GM19328 (cell line): ENCODE measurements at regions not wholly inside any gene's neighbourhood (a gene's known extent, or its start where the extent isn't known, plus 50 kb on each side); places are given as distances from the start of the nearest gene placed in this dataset.
"Not testable (repeated sequence)": the region's sequence is repeated elsewhere in the genome, so short reads cannot be mapped to it uniquely, and the experiment has no call there.

Experiments used
- ATAC-seq: cut with Tn5 transposase; IDR thresholded peaks from one replicate; pipeline ENCODE4 v1.9.1; 2021; ENCODE audit warnings: mild to moderate bottlenecking, moderate library complexity; ENCODE audit not compliant: unreplicated experiment

GRCh38 chr11:35046681-35047080 is 92.3 kb upstream of the CD44 start:
- no peak for ATAC-seq

DNA sequence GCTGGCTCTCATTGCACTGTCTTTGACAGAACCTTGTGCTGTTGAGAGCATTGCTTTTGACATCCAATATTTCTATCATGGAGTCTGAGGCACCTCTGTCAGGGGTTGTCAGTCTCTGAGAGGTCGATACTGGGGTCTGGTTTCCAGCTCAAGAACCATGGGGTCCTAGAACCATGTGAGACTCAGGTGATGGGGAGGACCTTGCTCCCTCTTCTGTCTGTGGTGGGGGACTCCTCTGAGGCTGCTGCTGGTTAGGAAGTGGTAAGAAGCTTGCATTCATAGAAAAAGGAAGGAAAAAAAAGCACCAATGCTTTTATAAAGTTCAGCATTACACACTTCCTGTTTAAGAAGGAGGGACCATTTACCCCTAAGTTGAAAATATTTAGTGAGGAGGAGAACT is 91.8 kb upstream of the CD44 start:
- ATAC-seq = no peak

- no peak for ATAC-seq
Observed at GRCh38 chr11:35047769-35048168, 91.2 kb upstream of the CD44 start.

- ATAC-seq = not testable (repeated sequence)
Observed at GRCh38 chr11:35048346-35048745, 90.6 kb upstream of the CD44 start.

DNA sequence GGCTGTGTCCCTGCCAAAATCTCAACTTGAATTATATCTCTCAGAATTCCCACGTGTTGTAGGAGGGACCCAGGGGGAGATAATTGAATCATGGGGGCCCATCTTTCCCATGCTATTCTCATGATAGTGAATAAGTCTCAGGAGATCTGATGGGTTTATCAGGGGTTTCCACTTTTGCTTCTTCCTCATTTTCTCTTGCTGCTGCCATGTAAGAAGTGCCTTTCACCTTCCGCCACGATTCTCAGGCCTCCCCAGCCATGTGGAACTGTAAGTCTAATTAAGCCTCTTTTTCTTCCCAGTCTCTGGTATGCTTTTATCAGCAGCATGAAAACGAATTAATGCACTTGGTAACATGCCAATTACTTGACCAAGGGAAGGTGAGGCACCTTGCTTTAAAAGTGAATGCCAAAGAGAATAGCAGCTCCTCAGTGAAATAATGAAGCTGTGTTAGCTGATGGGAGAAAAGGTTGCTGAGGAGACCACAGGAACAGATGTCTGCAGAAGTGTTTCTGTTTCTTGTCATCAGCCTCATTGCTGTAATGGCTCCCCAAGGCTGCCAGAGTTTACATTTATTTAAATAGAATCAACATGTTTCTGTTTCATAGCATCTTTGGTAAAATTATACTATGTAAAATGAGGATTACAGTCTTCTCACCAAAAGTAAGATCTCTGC is 89.0 kb upstream of the CD44 start:
- ATAC-seq = no peak

DNA sequence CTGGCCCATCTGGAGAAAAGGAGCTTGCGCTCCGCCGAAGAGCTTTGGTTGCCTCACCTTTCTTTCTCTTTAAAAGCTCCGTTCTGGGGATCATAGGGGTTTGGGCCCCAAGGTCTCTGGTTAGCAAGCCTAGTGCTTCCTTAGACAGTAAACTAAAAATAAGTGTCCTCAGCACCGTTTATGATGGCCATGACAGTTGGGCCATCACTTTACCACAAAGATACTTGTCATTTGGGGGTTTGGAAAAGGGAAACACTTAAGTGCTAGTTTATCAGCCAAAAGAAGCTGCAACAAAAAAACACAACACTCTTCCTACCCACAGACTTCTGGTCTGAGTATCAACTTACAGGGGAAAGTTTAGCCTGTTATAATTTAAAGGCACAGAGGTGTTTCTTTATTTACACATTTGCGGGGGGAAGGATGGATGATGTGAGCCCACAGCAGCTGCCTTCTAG is 88.4 kb upstream of the CD44 start:
- no peak for ATAC-seq

DNA sequence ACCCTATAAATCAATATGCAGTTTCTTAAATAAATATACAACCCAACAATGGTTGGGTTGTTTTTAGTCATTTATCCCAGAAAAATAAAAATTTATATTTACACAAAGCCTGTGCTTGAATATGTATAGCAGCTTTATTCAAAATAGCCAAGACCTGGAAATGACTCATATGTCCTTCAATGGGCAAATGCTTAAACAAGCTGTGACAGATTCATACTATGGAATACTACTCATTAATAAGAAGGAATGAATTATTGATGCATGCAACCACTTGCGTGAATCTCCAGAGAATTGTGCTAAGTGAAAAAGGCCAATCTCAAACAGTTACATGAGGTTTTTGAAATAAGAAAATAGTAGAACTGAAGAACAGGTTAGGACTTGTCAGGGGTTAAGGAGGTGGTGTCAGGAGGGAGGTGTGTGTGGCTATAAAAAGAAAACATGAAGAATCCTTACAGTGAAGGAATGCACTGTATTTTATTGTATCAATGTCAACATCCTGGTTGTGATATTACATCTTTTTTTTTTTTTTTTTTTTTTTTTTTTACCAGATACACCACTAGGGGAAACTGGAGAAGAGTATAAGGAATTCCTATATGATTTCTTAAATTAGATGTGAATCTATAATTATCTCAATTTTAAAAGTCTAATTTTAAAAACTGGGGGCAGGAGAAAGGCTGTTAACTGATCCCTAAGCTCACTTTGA is 82.4 kb upstream of the CD44 start:
- no peak for ATAC-seq

DNA sequence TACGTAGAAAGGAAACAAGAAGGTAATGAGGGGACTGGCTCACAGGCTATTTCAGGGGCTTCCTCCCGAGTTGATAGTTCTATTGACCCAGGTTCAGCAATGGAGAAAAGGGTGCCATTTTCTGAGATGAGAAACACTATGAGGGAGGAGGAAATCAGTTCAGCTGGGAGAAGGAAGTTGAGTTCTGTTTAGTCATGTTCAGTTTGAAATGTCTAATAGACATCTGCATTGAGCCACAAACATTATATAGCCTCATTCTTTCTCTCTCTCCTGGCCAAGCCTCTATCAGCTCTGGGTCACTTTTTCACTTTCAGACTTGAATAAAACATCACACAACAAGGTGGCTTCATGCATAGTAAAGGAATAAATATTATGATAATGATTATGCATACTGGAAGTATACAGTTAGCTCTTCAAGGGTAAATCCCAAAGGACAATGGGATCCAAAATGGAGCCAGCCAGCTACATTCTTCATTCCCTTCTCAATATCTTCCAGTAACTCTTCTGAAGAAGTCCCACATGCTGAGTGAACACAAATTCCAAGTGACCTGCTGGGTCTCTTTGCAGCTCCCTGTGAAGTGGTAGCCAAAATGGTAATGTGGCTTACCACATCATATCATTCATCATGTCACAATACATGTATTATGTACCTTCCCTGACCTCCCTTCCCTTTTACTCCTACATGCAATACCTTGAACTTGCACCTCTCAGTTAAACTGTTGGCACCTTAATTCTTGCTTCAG is 80.9 kb upstream of the CD44 start:
- no peak for ATAC-seq

DNA sequence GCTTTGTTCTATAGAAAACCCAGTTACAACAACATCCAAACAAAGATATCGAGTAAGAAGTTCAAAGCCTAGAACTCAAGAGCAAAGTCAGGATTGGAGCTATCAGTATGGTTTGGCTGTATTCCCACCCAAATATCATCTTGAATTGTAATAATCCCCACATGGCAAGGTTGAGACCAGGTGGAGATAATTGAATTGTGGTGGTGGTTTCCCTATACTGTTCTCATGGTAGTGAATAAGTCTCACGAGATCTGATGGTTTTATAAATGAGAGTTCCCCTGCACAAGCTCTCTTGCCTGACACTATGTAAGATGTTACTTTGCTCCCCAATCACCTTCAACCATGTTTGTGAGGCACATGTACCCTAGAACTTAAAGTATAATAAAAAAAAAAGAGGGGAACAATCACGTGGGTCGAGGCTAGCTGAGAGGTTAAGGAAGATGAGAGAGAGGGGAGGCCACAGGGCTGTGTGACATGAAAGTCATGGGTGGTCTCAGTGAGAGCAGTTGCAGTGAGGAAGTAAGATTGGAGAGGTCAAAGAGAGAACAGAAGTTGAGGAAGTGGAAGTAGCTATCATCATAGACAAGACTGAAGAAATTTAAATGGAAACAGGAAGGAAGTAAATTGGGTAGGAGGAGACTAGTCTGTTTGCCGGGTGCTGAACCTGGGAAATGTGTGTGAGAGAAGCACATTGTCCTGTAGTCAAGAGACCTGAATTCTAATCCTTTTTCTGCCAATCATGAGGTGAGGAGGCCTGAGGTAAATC is 80.1 kb upstream of the CD44 start:
- ATAC-seq = no peak

GRCh38 chr11:35061516-35062440 is 77.2 kb upstream of the CD44 start:
- ATAC-seq = no peak

DNA sequence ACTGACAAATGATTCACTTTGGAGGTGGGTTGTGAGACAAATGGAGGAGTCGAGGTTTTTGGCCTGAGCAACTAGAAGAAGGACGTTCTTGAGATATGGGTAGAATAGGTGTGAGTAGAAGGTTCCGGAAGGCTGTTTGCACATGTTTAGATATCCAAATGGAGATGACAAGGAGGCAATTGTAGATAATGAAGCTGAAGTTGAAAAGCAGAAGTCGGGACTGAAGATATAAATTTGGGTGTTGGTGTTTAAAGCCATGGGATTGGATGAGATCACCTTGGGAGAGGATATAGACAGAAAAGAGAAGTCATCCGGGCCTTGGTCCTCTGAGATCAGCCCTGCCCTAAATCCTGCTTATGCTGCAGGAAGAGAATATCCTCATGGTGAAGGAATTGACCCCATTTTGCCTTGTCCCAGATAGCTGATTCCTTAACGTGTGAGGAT is 75.5 kb upstream of the CD44 start:
- no peak for ATAC-seq

- no peak for ATAC-seq
Observed at GRCh38 chr11:35064114-35064800, 74.7 kb upstream of the CD44 start.

DNA sequence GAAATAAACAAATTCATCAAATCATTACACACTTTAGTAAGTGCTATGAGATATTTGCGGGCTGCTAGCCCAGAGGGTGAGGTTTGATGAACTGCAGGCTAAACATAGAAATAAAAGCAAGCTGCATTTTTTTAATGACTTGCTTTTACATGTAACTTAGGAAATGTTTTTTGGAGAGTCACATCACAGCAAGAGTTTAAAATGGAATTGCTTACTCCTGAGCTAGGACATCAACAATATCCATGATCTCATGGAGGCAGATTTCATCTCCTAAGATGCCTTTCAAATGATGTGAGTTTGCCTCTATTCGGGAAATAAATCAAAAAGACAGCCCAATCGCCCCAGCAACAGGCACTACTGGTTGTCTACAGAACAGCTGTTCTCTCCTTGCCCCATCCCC is 73.4 kb upstream of the CD44 start:
- no peak for ATAC-seq

DNA sequence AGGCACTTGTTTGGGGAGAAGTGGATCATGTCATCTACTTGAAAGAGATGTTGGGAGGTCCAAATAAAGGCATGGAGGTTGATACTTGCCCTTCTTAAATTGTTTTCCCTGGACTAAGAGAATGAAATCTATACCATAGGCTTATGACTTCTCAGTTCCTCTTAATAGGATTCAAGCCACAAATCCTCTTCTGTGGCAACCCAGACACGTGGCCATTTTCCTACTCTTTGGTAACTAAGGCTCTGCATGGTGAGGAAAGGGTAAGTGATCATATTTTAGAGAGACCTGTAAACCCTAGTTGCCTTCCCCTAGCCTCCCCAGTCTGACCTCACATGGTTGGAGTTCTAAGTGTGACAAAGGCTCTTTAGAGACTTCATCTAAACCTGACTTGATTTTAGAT is 72.9 kb upstream of the CD44 start:
- no peak for ATAC-seq

GRCh38 chr11:35066783-35067423 is 72.1 kb upstream of the CD44 start:
- ATAC-seq = peak; percentile 91

- no peak for ATAC-seq
Observed at GRCh38 chr11:35071722-35072121, 67.2 kb upstream of the CD44 start.

DNA sequence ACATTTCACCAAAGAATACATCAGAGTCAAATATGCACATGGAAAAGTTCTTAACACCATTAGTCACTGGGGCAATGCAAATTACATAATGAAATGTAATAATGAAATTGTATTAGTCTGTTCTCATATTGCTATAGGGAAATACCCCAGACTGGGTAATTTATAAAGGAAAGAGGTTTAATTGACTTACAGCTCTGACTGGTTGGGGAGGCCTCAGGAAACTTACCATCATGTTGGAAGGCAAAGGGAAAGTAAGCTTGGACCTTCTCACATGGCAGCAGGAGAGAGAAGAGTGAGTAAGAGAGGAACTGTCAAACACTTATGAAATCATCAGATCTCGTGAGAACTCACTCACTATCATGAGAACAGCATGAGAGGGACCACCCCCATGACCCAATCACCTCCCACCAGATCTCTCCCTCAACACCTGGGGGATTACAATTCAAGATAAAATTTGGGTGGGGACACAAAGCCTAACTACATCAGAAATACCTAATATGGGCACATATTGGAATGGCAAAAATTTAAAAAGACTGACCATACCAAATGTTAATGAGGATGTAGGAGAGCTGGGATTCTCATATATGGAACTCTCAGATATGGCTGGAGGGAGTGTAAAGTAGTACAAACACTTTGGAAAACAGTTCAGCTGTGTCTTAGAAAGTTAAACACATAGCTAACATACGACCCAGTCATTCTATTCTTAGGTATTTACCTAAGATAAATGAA is 65.1 kb upstream of the CD44 start:
- no peak for ATAC-seq
